GM19328 (cell line): ENCODE measurements at regions not wholly inside any gene's neighbourhood (a gene's known extent, or its start where the extent isn't known, plus 50 kb on each side); places are given as distances from the start of the nearest gene placed in this dataset.

Experiments
- ATAC-seq: cut with Tn5 transposase; IDR thresholded peaks from one replicate; pipeline ENCODE4 v1.9.1; 2021; ENCODE audit warnings: mild to moderate bottlenecking, moderate library complexity; ENCODE audit not compliant: unreplicated experiment

DNA sequence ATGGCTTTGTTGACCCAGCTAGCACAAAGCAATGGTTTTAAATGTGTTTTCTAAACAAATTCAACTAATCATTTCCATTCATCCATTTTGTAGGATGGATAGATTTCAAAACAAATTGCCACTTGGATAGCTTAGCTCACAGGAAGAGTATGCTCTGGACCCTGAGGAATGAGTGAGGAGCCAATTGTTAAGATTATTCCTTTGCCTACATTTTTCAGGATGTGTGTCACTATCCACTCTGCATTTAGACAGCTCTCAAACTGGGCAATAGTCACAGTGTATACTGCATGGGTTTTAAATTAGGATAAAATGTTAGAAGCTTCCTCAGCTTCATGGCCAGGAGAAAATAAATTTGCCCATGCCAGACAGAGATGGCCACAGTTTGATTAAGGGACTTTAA lies 605.6 kb upstream of the TEX47 start:
- no peak for ATAC-seq

GRCh38 chr7:89401690-89402089 lies 606.2 kb upstream of the TEX47 start:
- ATAC-seq, result no peak

DNA sequence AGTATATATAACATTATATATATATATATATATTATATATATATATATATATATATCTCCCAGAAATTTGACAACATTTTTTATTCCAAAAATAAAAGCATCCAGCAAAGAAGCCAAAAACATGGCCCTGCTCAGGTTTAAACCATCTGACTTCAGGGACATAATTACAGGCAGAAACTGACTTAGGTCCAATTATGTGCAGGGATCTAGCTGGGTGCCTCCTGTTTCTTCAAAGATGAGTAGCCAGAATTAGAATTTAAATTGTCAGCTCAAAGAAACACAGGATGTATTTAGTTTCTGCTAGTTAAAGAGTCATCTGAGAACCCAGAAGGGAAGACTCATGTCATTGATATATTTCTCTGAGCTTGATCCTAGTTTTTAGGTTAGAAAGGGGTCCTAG lies 656.4 kb upstream of the TEX47 start:
- no peak for ATAC-seq

DNA sequence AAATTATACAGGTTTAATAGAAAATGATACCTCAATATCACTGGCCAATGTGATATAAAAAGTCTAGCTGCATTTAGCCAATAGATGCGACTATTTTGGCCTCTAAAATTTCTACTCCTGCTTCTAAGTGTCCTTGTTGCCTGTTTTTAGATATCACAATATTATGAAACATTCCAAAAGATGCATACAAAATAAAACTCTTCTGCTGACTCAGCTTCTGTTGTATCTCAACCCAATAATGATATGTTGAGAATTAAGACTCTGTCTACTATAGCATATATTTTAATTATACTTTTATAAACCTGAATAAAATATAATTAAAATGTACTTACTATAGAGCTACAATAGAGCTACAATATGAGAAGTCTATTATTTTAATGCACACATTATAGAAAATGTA lies 661.0 kb upstream of the TEX47 start:
- ATAC-seq, result no peak

GRCh38 chr7:89458114-89458513 lies 662.6 kb upstream of the TEX47 start:
- ATAC-seq, result no peak

DNA sequence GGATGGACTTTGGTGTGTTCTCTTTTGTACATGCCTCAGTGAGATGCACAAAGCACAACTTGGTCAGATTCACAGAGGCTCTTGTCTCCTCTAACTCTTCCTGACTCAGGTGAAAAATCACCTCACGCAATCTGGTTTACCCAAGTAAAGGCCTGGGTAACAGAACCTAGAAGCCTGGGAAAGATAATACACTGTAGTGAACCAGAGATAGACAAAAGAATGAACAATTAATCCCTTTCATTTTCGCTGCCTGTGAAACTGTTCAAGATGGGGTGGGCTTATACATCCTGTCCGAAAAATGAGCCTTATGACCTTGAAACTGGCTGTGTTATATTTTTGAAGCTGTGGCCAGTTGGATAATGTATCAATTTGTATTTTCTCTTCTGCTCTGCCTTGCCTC lies 678.9 kb upstream of the TEX47 start:
- no peak for ATAC-seq

DNA sequence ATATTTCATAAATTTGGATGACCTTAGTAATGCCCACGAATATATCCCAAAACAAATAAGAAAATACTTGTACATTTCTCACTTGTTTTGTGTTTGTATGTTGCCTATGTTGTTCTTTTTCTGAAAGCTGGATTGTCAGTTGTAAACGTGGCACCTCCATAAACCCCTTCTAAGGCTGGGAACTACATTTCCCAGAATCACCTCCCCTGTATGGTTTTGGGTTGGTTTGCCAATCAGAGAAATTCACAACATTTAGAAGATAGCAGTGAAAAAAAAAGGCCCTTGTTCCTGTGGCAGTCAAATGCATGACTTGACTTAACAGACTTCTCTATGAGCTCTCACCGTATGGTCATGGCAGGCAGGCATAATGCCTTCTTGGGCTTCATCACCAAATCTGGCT lies 676.3 kb upstream of the STEAP1 start:
- ATAC-seq, result no peak

- ATAC-seq, result no peak
Observed at GRCh38 chr7:89495704-89496103, 658.6 kb upstream of the STEAP1 start.

DNA sequence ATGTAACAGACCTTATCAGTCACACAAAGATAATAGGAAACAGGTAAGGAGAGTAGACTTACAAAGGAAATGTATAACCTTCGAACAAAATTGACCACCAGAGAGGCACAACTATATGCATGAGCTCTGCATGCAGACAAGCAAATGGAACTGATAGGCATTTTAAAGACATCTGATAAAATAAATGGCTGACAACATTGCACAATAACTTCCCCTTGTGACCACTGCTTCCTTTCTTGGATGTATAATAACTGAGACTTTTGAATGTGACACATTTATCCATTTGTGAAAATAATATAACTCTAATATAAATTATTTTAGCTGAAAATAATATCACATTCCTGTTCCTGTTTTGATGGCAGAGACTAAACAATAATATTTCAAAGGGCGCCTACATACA lies 654.2 kb upstream of the STEAP1 start:
- ATAC-seq, result no peak

- ATAC-seq, result no peak
Observed at GRCh38 chr7:89503281-89503680, 651.0 kb upstream of the STEAP1 start.

DNA sequence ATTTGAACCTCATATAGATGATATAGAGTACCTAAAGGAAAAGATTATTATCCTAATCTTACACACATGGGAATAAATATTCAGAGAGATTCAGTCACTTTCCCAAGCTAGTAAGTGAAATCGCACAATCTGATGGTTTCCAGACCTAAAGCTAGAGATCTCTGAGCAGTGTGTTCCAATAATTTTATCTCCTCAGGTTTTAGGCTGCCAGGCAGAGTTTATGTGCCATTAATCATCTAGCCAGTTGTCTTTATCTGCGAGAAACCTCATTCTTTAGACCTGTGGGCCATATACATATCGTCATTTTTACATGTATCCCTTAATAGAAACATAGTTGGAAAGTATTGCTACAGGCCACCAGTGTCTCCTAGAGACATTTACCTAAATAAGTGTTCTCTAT lies 647.2 kb upstream of the STEAP1 start:
- ATAC-seq, result no peak

GRCh38 chr7:89511900-89512299 lies 642.4 kb upstream of the STEAP1 start:
- no peak for ATAC-seq

- ATAC-seq, result no peak
Observed at GRCh38 chr7:89514970-89515369, 639.3 kb upstream of the STEAP1 start.

- no peak for ATAC-seq
Observed at GRCh38 chr7:89517815-89518214, 636.5 kb upstream of the STEAP1 start.

- no peak for ATAC-seq
Observed at GRCh38 chr7:89549768-89550167, 604.5 kb upstream of the STEAP1 start.

- no peak for ATAC-seq
Observed at GRCh38 chr7:89554209-89554608, 600.1 kb upstream of the STEAP1 start.

DNA sequence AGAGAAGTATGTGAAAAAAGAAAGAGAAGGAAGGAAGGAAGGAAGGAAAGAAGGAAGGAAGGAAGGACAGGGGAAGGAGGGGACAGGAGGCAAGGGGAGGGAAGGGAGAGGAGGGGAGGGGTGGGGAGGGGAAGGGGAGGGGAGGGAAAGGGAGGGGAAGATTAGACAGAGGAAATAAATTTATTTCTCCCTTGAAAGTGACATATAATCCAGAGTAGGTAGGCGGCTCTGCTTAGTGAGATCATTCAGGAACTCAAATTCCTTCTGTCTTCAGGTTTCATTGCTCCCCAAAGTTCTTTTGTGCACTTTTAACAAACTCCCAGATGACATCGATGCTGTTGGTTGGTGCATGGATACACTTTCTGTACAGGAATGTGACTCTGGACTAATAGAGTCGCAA lies 594.7 kb upstream of the STEAP1 start:
- no peak for ATAC-seq

DNA sequence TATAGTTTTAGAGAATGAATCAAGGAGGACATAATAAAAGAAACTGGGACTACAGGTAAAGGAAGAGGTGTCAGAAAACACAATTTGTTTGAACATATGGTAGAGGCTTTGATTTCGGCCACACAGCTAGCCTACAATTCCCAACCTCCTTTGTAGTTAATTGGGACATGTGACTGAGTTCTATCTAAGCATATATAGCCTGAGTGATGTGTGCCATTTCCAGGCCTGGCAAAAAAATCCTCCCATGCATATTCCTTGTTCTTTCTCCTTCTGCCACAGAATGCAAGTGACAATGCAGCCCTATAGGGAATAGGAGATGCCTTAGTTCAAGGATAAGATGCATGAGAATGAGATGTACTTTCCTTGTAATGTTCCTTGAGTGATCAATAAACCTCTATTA lies 590.7 kb upstream of the STEAP1 start:
- ATAC-seq, result no peak

GRCh38 chr7:89584896-89585295 lies 569.4 kb upstream of the STEAP1 start:
- ATAC-seq, result no peak

DNA sequence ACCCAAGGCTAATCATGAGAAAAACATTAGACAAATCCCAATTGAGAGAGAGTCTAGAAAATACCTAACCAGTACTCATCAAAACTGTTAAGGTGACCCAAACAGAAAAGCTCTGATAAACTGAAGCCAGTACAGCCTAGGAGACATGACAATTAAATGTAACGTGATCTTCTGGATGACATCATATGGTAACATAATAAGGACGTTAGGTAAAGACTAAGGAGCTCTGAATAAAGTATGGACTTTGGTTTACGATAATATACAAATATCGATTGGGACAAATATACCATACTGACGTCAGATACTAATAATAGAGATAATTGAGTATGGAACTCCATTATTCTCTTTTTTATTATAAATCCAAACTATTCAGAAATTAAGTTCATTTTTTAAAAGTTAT lies 561.1 kb upstream of the STEAP1 start:
- ATAC-seq, result no peak

DNA sequence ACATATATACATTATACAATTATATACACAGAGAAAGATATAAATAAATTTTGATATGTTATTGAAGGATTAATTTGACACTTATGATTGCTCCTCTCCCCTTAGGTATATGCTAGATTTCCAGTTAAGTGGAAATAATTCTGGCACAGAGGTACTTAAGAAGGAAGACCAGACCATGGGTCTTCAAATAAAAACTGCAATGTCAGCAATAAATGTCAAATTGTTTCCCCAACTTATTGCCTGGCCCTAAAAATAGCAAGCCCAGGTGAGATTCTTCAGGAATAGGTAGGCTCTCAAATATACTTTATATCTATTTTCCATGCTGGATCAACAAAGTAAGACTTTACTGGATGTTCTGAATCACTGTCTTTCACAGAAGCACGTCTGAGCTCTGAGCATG lies 551.3 kb upstream of the STEAP1 start:
- no peak for ATAC-seq

- no peak for ATAC-seq
Observed at GRCh38 chr7:89605362-89605761, 548.9 kb upstream of the STEAP1 start.

GRCh38 chr7:89606511-89606910 lies 547.8 kb upstream of the STEAP1 start:
- ATAC-seq, result no peak

DNA sequence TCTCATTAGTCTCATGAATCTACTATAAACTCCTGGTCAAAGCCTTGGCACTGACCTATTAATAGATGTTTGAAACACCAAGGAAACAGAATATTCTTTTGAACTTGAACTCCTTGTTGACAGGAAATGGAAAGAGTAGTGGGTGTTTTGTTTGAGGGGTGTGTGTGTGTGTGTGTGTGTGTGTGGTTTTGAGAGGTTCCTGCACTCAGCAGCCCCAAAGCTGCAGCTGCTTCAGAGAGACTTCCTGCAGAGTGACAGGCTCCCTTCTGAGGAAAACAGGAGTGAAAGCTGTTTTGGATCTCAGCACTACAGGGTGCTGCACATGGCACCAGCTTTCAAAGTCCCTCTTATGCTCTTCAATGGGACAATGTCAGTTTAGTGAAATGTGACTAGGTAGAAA lies 546.5 kb upstream of the STEAP1 start:
- no peak for ATAC-seq
